ENCODE measurements at regions not wholly inside any gene's neighbourhood (a gene's known extent, or its start where the extent isn't known, plus 50 kb on each side); places are given as distances from the start of the nearest gene placed in this dataset.

DNA sequence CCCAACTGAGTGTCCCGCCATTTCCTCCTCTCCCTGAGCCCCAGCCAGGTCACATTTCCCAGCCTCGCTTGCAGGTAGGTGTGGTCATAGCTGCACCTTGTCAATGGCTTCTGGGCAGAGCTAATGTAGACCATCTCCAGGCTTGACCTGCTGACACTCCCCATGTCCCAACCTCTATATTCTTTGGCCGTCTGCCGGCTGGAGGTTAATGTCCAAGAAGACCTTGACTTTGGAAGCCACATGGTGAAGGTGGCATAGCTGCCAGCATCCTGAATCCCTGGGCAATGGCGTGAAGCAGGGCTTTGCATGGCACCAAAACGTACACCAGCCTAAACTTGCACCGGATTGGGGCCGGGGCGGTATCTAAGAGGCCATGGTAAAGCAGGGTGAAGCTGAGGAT lies 88.3 kb downstream of the SPP2 start:
- no peak for DNase-seq (ENCODE audit: low read depth)
- TF ChIP-seq, protein P1, sequence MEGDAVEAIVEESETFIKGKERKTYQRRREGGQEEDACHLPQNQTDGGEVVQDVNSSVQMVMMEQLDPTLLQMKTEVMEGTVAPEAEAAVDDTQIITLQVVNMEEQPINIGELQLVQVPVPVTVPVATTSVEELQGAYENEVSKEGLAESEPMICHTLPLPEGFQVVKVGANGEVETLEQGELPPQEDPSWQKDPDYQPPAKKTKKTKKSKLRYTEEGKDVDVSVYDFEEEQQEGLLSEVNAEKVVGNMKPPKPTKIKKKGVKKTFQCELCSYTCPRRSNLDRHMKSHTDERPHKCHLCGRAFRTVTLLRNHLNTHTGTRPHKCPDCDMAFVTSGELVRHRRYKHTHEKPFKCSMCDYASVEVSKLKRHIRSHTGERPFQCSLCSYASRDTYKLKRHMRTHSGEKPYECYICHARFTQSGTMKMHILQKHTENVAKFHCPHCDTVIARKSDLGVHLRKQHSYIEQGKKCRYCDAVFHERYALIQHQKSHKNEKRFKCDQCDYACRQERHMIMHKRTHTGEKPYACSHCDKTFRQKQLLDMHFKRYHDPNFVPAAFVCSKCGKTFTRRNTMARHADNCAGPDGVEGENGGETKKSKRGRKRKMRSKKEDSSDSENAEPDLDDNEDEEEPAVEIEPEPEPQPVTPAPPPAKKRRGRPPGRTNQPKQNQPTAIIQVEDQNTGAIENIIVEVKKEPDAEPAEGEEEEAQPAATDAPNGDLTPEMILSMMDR (IDR thresholded peaks at IDR 0.05; ENCODE audit: control insufficient read depth, extremely low read depth, insufficient read depth), result no peak
- no peak overlapping the region for H3K4me3 ChIP-seq (ENCODE audit: low read depth, low read length)

DNA sequence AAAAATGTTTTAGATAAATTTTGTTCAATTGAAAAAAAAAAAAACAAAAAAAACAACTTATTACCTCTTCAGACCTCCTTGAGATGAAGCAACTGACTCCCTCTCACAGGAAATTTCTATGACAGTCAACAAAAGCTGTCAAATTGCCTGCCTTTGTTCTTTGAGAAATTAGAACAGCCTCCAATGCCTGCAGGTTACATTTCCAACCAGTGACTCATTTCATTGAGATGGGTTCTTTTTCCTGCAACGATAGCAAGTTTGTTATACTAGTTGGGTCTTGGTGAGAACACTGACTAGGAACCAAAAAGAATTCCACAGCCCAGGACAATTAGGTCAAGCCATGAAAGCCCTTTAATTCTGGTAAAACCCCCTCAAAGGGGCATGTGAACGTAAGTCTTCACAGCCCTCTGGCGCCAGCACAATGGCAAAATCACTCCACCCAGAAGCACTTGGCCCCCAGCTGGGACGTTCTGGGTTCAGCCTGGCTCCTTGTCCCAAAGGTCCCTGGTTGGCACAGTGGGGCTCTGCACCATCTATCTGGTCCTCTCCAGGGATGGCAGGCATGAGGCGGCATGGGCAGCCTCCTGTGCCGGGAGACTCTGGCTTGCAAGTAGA lies 87.0 kb downstream of the SPP2 start:
- no peak for DNase-seq (ENCODE audit: low read depth)
- TF ChIP-seq, protein P1 (IDR thresholded peaks at IDR 0.05; ENCODE audit: control insufficient read depth, extremely low read depth, insufficient read depth), result no peak
- no peak overlapping the region for H3K4me3 ChIP-seq (ENCODE audit: low read depth, low read length)

DNA sequence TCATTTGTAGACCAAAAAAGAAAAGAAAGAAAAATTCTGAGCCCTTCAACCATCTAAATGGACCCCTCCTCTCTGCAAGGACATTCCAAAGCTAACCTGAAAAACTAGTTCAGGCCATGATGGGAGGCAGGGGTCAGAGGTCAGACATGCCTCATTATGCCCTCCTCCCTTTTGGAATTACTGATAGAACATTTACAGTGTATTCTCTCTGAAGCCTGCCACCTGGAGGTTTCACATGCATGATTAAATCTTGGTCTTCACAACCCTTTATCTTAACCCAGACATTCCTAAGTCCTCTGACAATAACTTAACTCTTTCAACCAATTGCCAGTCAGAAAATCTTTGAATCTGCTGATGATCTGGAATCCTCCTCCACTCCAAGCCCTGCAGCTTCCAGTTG lies 86.0 kb downstream of the SPP2 start:
- no peak for DNase-seq (ENCODE audit: low read depth)
- H3K4me3 ChIP-seq (ENCODE audit: low read depth, low read length), result no peak overlapping the region
- TF ChIP-seq, protein P1 (IDR thresholded peaks at IDR 0.05; ENCODE audit: control insufficient read depth, extremely low read depth, insufficient read depth), result no peak

DNA sequence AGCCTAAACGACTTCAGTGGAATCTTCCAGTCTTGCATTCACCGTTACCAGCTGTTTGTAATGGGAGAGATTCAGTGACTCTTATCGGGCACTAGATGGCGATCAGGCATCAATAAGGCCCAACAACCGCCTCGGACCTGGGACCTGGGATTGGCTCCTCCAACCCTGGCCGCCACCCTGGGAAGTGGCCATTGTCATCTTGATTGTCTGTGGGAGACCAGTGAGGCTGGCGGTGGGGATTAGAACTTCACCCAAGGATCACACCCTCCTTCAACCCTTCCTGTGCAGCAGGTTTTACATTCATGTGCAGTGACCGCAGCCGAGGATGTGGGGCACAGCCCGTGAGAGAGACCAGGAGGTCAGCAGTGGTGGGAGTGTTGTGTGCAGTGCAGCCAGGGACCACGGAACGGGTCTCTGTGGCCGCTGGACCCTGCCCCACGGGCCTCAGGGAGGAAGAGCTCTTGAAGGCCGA lies 85.3 kb downstream of the SPP2 start:
- TF ChIP-seq, protein P1 (IDR thresholded peaks at IDR 0.05; ENCODE audit: control insufficient read depth, extremely low read depth, insufficient read depth), result peak; percentile 77
- H3K4me3 ChIP-seq (ENCODE audit: low read depth, low read length), result no peak overlapping the region
- DNase-seq (ENCODE audit: low read depth), result peak; percentile 32

DNA sequence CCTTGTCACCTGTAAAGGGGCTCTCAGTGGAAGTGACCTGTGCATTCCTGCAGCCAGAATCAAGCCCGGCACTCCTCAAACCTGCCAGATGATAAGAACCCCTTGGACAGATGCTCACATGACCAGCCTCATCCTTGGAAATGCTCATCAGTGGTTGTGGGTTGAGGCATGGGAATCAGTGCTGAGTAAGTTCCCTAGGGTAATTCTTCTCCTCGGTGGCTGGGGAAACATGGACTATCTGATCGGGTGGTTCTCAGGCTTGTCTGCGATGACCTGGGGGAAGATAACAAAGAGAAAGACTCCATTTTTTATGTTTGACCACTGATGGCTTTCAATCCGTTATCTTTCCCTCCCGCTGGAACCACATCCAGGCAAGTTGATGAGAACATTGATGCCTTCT lies 84.0 kb downstream of the SPP2 start:
- TF ChIP-seq, protein P1 (IDR thresholded peaks at IDR 0.05; ENCODE audit: control insufficient read depth, extremely low read depth, insufficient read depth), result no peak
- no peak for DNase-seq (ENCODE audit: low read depth)
- H3K4me3 ChIP-seq (ENCODE audit: low read depth, low read length), result no peak overlapping the region

DNA sequence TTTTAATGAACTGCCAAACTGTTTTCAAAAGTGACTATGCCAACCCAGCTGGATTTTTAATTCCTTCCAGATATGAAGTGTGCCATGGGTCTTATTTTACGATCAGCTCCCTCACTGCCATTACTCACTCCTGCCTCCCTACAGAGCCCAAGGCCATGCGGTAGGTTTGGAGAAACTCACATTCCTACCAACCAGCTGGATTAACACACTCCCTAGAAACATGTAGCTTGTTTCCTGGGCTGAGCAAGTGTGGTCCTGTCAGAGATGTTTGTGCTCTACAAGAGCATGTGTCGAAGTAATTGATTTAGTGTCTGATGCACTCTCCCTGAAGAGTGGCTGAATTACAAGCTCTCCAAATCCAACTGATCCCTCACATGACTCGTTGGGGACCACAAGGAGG lies 82.5 kb downstream of the SPP2 start:
- TF ChIP-seq, protein P1 (IDR thresholded peaks at IDR 0.05; ENCODE audit: control insufficient read depth, extremely low read depth, insufficient read depth), result no peak
- no peak for DNase-seq (ENCODE audit: low read depth)
- H3K4me3 ChIP-seq (ENCODE audit: low read depth, low read length), result no peak overlapping the region

DNA sequence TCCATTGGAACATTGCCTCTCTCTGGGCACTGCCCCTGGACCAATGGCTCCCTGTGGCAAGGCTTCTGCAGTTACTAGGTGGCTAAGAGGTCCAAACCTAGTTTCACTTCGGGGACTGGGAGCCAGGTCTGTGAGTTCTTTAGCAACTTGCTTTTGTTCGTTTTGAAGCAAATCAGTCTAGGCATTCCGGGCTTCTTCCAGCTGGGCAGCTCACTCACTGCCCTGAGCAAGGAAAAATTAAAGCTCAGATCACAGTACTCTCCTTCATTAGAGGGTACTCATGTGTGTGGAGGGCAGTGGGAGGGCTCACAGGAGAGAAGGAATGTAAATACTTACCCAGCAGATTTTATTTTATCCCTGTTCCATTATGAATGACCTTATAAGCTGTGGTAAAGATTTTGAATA lies 80.3 kb downstream of the SPP2 start:
- DNase-seq (ENCODE audit: low read depth), result no peak
- TF ChIP-seq, protein P1 (IDR thresholded peaks at IDR 0.05; ENCODE audit: control insufficient read depth, extremely low read depth, insufficient read depth), result no peak
- no peak overlapping the region for H3K4me3 ChIP-seq (ENCODE audit: low read depth, low read length)

Measured in LNCaP clone FGC (cell line).